HepG2 (cell line): ENCODE measurements at regions not wholly inside any gene's neighbourhood (a gene's known extent, or its start where the extent isn't known, plus 50 kb on each side); places are given as distances from the start of the nearest gene placed in this dataset.

Source experiments
- CERS6 ChIP-seq: sonication (generic); formaldehyde crosslinking; IDR thresholded peaks from 2 replicates; pipeline ENCODE4 v1.5.0; 2020; ENCODE audit warnings: missing genetic modification reagents
- CREB1 ChIP-seq, 2 experiments: fragments of 450-650 bp in 1 of 2; IDR thresholded peaks; 2 replicates each; pipeline ENCODE4 v1.6.1; 2016 to 2017; ENCODE audit warnings: control low read depth in 1 of 2, mild to moderate bottlenecking in 1 of 2, missing compliant biosample characterization in 1 of 2, missing genetic modification characterization in 1 of 2
- HNRNPK ChIP-seq: fragments of 200-400 bp; formaldehyde crosslinking; IDR thresholded peaks from 2 replicates; pipeline ENCODE4 v1.6.1; 2018; ENCODE audit warnings: low read length, low read depth, moderate library complexity, mild to moderate bottlenecking; ENCODE audit not compliant: poor library complexity, severe bottlenecking
- ISX ChIP-seq: sonication (generic); formaldehyde crosslinking; conservative IDR thresholded peaks from 2 replicates; pipeline ENCODE4 v1.5.0; 2020; ENCODE audit warnings: missing genetic modification reagents
- KMT2A ChIP-seq: sonication (generic); formaldehyde crosslinking; IDR thresholded peaks from 2 replicates; pipeline ENCODE4 v1.4.0; 2020; ENCODE audit warnings: missing genetic modification reagents
- ONECUT2 ChIP-seq: sonication (generic); formaldehyde crosslinking; IDR thresholded peaks from 2 replicates; pipeline ENCODE4 v1.4.0; 2020; ENCODE audit warnings: missing genetic modification reagents
- POLR2G ChIP-seq: fragments of 200-400 bp; formaldehyde crosslinking; IDR thresholded peaks from 2 replicates; pipeline ENCODE4 v1.6.1; 2018; ENCODE audit warnings: mild to moderate bottlenecking, low read depth, low read length, moderate library complexity
- RAD21 ChIP-seq: fragments of 450-650 bp; formaldehyde crosslinking; IDR thresholded peaks from 2 replicates; pipeline ENCODE4 v1.5.0; 2020; ENCODE audit warnings: mild to moderate bottlenecking
- RAD51 ChIP-seq: fragments of 450-650 bp; IDR thresholded peaks from 2 replicates; pipeline ENCODE4 v1.6.1; 2016; ENCODE audit warnings: borderline replicate concordance
- REXO4 ChIP-seq: sonication (generic); formaldehyde crosslinking; IDR thresholded peaks from 2 replicates; pipeline ENCODE4 v1.8.0; 2022; ENCODE audit warnings: missing genetic modification reagents, mild to moderate bottlenecking, borderline replicate concordance
- SKI ChIP-seq: fragments of 450-650 bp; IDR thresholded peaks from one replicate; pipeline ENCODE4 v1.6.1; 2018; ENCODE audit warnings: mild to moderate bottlenecking; ENCODE audit not compliant: partially characterized antibody
- SNRNP70 ChIP-seq: fragments of 200-400 bp; formaldehyde crosslinking; IDR thresholded peaks from 2 replicates; pipeline ENCODE4 v1.6.1; 2017; ENCODE audit warnings: mild to moderate bottlenecking, low read depth, low read length, moderate library complexity
- SSRP1 ChIP-seq: IDR thresholded peaks from 2 replicates; pipeline ENCODE4 v1.6.1; 2016; ENCODE audit warnings: control low read depth
- SUZ12 ChIP-seq: fragments of 150-350 bp; IDR thresholded peaks from 2 replicates; pipeline ENCODE4 v1.6.1; 2014; ENCODE audit warnings: low read depth, low read length
- TCF7L2 ChIP-seq: IDR thresholded peaks from 2 replicates; pipeline ENCODE4 v1.6.1; 2011; ENCODE audit warnings: mild to moderate bottlenecking, low read depth, low read length, moderate library complexity
- ZBED4 ChIP-seq: sonication (generic); formaldehyde crosslinking; IDR thresholded peaks from 2 replicates; pipeline ENCODE4 v1.4.0; 2020; ENCODE audit warnings: missing genetic modification reagents, borderline replicate concordance
- ZNF20 ChIP-seq: sonication (generic); formaldehyde crosslinking; IDR thresholded peaks from 2 replicates; pipeline ENCODE4 v1.4.0; 2020; ENCODE audit warnings: mild to moderate bottlenecking, moderate library complexity, missing genetic modification reagents
- ZNF251 ChIP-seq: sonication (generic); formaldehyde crosslinking; IDR thresholded peaks from 2 replicates; pipeline ENCODE4 v1.9.0; 2021; ENCODE audit warnings: mild to moderate bottlenecking, missing genetic modification reagents
- ZNF468 ChIP-seq: sonication (generic); formaldehyde crosslinking; IDR thresholded peaks from 2 replicates; pipeline ENCODE4 v1.8.0; 2022; ENCODE audit warnings: mild to moderate bottlenecking, moderate library complexity, missing genetic modification reagents
- ZNF713 ChIP-seq: sonication (generic); formaldehyde crosslinking; IDR thresholded peaks from 2 replicates; pipeline ENCODE4 v1.4.0; 2020; ENCODE audit warnings: mild to moderate bottlenecking, missing genetic modification reagents
- ZNF782 ChIP-seq: sonication (generic); formaldehyde crosslinking; IDR thresholded peaks from 2 replicates; pipeline ENCODE4 v1.4.0; 2020; ENCODE audit warnings: missing genetic modification reagents, mild to moderate bottlenecking, borderline replicate concordance
- TF ChIP-seq, protein P1 (sequence below): sonication (generic); formaldehyde crosslinking; IDR thresholded peaks from 2 replicates; pipeline ENCODE4 v1.8.0; 2022; ENCODE audit warnings: mild to moderate bottlenecking, missing genetic modification reagents, moderate library complexity
- TF ChIP-seq, protein P2 (sequence below): sonication (generic); formaldehyde crosslinking; conservative IDR thresholded peaks from 2 replicates; pipeline ENCODE4 v1.4.0; 2020; ENCODE audit warnings: missing genetic modification reagents
- TF ChIP-seq, protein P3 (sequence below): IDR thresholded peaks from 2 replicates; pipeline ENCODE4 v1.6.1; 2016; ENCODE audit warnings: low read depth

DNA sequence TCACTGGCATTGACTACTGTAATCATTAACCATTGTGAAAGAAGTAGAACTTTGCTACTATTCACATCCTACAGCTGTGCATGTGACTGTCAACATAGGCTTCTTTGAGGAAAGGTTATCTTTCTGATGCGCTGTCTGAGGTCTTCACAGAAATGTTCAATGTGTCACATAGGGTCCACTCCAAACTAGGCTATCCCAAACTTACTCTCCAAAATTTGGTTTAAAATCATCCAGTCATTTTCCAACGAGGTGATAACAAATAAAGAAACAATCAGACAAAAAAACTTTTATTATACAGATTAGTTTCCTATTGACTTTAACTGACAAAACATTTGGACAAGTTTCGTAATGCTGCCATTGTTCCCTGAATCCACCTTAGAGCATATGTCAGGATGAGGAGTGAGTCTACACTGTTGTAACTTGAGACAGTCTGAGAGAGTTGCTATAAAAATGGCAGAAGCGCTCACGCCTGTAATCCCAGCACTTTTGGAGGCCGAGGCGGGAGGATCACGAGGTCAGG is 511.6 kb downstream of the PLOD2 start (continued):
- TF ChIP-seq ISX (CRISPR knock-in tag) (no peak), SNRNP70 (no peak), RAD21 (CRISPR knock-in tag) (no peak), RAD51 (no peak), ONECUT2 (CRISPR knock-in tag) (no peak), ZNF468 (CRISPR knock-in tag) (no peak), TCF7L2 (no peak), SSRP1 (CRISPR knock-in tag) (no peak), POLR2G (no peak), CREB1 (IDR thresholded peaks at IDR 0.05) (no peak), CREB1 (CRISPR knock-in tag; IDR thresholded peaks at IDR 0.05) (peak; percentile 4; the same call in 1 of the 2 replicates), ZBED4 (CRISPR knock-in tag) (0 out of 2 replicates have a peak, but pooled peaks have one; percentile 26), ZNF782 (CRISPR knock-in tag) (no peak), ZNF251 (CRISPR knock-in tag) (no peak), KMT2A (no peak), ZNF713 (no peak), REXO4 (CRISPR knock-in tag) (no peak), HNRNPK (no peak), SUZ12 (no peak), CERS6 (no peak), SKI (no peak), ZNF20 (CRISPR knock-in tag) (no peak)
- TF ChIP-seq, protein P1, sequence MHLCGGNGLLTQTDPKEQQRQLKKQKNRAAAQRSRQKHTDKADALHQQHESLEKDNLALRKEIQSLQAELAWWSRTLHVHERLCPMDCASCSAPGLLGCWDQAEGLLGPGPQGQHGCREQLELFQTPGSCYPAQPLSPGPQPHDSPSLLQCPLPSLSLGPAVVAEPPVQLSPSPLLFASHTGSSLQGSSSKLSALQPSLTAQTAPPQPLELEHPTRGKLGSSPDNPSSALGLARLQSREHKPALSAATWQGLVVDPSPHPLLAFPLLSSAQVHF (CRISPR knock-in tag) = no peak
- TF ChIP-seq, protein P2, sequence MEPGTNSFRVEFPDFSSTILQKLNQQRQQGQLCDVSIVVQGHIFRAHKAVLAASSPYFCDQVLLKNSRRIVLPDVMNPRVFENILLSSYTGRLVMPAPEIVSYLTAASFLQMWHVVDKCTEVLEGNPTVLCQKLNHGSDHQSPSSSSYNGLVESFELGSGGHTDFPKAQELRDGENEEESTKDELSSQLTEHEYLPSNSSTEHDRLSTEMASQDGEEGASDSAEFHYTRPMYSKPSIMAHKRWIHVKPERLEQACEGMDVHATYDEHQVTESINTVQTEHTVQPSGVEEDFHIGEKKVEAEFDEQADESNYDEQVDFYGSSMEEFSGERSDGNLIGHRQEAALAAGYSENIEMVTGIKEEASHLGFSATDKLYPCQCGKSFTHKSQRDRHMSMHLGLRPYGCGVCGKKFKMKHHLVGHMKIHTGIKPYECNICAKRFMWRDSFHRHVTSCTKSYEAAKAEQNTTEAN (CRISPR knock-in tag) = no peak
- TF ChIP-seq, protein P3, sequence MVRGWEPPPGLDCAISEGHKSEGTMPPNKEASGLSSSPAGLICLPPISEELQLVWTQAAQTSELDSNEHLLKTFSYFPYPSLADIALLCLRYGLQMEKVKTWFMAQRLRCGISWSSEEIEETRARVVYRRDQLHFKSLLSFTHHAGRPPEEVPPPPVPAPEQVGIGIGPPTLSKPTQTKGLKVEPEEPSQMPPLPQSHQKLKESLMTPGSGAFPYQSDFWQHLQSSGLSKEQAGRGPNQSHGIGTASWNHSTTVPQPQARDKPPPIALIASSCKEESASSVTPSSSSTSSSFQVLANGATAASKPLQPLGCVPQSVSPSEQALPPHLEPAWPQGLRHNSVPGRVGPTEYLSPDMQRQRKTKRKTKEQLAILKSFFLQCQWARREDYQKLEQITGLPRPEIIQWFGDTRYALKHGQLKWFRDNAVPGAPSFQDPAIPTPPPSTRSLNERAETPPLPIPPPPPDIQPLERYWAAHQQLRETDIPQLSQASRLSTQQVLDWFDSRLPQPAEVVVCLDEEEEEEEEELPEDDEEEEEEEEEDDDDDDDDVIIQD (CRISPR knock-in tag) = peak; percentile 75; the same call in 1 of the 2 replicates
